ENCODE measurements at regions not wholly inside any gene's neighbourhood (a gene's known extent, or its start where the extent isn't known, plus 50 kb on each side); places are given as distances from the start of the nearest gene placed in this dataset.

DNA sequence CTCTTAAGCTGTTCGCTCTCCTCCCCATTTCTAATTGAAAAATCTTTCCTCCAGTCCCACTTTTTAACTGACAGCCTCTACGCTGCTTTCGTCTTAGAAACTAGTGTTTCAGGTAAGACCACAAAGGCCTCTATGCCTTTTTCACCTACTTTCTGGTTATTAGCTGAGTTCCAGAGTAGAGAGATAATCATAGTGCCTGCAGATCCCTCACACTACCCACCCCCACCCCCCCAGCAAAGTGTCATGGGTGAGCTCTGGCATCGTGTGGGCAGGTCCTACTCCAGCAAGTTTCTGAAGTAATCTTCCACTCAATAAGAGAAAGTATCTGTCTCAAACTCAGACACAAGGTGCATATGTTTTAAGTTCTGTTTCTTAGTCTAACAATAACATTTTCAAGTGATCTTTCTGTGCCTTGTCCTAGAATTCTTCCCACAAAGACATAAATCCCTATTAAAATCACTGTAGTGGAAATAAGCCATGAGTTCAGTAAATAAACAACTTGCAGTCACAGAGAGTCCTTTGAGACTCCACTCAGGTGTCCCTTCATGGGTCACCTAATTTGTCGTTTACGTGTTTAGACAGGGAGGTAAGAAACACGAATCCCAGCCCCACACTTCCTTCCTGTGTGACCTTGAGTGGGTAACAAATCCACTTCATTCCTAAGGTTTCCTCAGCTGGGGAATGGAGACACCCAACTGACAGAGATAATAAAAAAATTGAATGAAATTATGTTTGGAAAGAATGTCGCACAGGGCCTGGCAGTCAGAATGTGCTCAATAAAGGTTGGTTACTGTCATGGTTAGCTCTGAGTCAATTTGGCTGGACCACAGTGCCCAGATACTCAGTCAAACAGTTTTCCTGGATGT is 228.9 kb upstream of the CAND1 start:
- no peaks in the 10 kb centered on the region for H3K36me3 ChIP-seq (ENCODE audit: insufficient read depth, low read length)
- DNase-seq (no peak), ATAC-seq (ENCODE audit: insufficient read depth, low read depth) (no peak)
- no peak for TF ChIP-seq EZH2 (IDR thresholded peaks at IDR 0.05; ENCODE audit: borderline replicate concordance, low read depth, low read length, severe bottlenecking)
- no peak overlapping the region for H3K4me2 ChIP-seq (ENCODE audit: insufficient read depth, low read length)
- no peak overlapping the region for H3K4me3 ChIP-seq (ENCODE audit: low read depth in 1 of 2, low read length in 2 of 2)
- H2AFZ ChIP-seq (ENCODE audit: low read depth, low read length), result no peak overlapping the region
- H3K27me3 ChIP-seq (ENCODE audit: insufficient read depth, low read length, poor library complexity), result peaks cover 11% of the 10 kb centered on the region
- H3K27ac ChIP-seq (ENCODE audit: low read length), result no peak overlapping the region
- H3K9me3 ChIP-seq (ENCODE audit: insufficient read depth, low read length, severe bottlenecking), result no peaks in the 10 kb centered on the region
- no peaks in the 10 kb centered on the region for H3K4me1 ChIP-seq (ENCODE audit: insufficient read depth, low read length)
- H3K79me2 ChIP-seq (ENCODE audit: insufficient read depth, low read length), result no peaks in the 10 kb centered on the region
- H3K9ac ChIP-seq (ENCODE audit: low read depth, low read length), result no peak overlapping the region
- no peaks in the 10 kb centered on the region for H4K20me1 ChIP-seq (ENCODE audit: insufficient read depth, low read length)

DNA sequence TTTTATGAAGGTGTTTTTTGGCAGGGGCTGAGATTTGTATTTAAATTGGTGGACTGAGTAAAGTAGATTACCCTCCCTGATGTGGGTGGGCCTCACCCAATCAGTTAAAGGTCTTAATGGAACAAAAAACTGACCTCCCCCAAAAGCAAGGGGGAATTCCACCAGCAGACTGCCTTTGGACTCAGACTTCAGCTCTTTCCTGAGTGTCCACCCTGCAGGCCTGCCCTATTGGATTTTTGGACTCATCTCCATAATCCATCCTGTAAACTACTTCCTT is 228.4 kb upstream of the CAND1 start:
- Histone ChIP-seq H4K20me1 (ENCODE audit: insufficient read depth, low read length) (no peaks in the 10 kb centered on the region), H3K4me2 (ENCODE audit: insufficient read depth, low read length) (no peak overlapping the region), H3K27me3 (ENCODE audit: insufficient read depth, low read length, poor library complexity) (peaks cover 16% of the 10 kb centered on the region), H3K79me2 (ENCODE audit: insufficient read depth, low read length) (no peaks in the 10 kb centered on the region), H2AFZ (ENCODE audit: low read depth, low read length) (no peak overlapping the region), H3K4me3 (ENCODE audit: low read depth in 1 of 2, low read length in 2 of 2) (no peak overlapping the region), H3K4me1 (ENCODE audit: insufficient read depth, low read length) (no peaks in the 10 kb centered on the region), H3K27ac (ENCODE audit: low read length) (no peak overlapping the region), H3K9me3 (ENCODE audit: insufficient read depth, low read length, severe bottlenecking) (no peaks in the 10 kb centered on the region), H3K36me3 (ENCODE audit: insufficient read depth, low read length) (no peaks in the 10 kb centered on the region), H3K9ac (ENCODE audit: low read depth, low read length) (no peak overlapping the region)
- ATAC-seq (ENCODE audit: insufficient read depth, low read depth) (no peak), DNase-seq (no peak)
- no peak for TF ChIP-seq EZH2 (IDR thresholded peaks at IDR 0.05; ENCODE audit: borderline replicate concordance, low read depth, low read length, severe bottlenecking)
- TF ChIP-seq, protein P1, sequence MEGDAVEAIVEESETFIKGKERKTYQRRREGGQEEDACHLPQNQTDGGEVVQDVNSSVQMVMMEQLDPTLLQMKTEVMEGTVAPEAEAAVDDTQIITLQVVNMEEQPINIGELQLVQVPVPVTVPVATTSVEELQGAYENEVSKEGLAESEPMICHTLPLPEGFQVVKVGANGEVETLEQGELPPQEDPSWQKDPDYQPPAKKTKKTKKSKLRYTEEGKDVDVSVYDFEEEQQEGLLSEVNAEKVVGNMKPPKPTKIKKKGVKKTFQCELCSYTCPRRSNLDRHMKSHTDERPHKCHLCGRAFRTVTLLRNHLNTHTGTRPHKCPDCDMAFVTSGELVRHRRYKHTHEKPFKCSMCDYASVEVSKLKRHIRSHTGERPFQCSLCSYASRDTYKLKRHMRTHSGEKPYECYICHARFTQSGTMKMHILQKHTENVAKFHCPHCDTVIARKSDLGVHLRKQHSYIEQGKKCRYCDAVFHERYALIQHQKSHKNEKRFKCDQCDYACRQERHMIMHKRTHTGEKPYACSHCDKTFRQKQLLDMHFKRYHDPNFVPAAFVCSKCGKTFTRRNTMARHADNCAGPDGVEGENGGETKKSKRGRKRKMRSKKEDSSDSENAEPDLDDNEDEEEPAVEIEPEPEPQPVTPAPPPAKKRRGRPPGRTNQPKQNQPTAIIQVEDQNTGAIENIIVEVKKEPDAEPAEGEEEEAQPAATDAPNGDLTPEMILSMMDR (IDR thresholded peaks at IDR 0.05; ENCODE audit: borderline replicate concordance, extremely low read depth, low read length, poor library complexity, severe bottlenecking), result no peak

DNA sequence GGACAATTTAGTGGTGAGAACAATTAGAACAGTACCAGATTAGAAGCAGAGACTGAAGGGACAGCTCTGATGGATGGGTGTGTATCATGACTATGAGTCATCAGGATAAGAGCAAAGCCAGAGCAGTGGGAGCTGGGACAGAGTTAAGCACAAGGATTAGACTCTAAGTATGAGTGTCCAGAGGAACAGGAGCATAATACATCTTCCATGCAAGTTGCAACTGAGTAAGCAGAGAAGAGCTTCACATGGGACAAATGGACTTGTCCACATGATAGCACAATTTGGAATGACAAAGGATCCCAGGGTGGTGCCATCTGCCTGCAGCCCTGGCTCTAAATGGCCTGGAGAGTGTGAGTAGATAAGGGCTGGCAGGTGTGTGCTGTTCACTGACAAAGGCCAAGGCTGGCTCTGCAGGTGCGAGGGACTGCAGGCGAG is 226.4 kb upstream of the CAND1 start:
- TF ChIP-seq, protein P1 (IDR thresholded peaks at IDR 0.05; ENCODE audit: borderline replicate concordance, extremely low read depth, low read length, poor library complexity, severe bottlenecking), result no peak
- TF ChIP-seq EZH2 (IDR thresholded peaks at IDR 0.05; ENCODE audit: borderline replicate concordance, low read depth, low read length, severe bottlenecking), result no peak
- Histone ChIP-seq H3K36me3 (ENCODE audit: insufficient read depth, low read length) (no peaks in the 10 kb centered on the region), H3K9me3 (ENCODE audit: insufficient read depth, low read length, severe bottlenecking) (no peaks in the 10 kb centered on the region), H3K4me3 (ENCODE audit: low read depth in 1 of 2, low read length in 2 of 2) (no peak overlapping the region), H3K9ac (ENCODE audit: low read depth, low read length) (no peak overlapping the region), H3K4me1 (ENCODE audit: insufficient read depth, low read length) (no peaks in the 10 kb centered on the region), H4K20me1 (ENCODE audit: insufficient read depth, low read length) (no peaks in the 10 kb centered on the region), H3K4me2 (ENCODE audit: insufficient read depth, low read length) (no peak overlapping the region), H3K27me3 (ENCODE audit: insufficient read depth, low read length, poor library complexity) (peaks cover 13% of the 10 kb centered on the region), H3K79me2 (ENCODE audit: insufficient read depth, low read length) (no peaks in the 10 kb centered on the region), H2AFZ (ENCODE audit: low read depth, low read length) (no peak overlapping the region), H3K27ac (ENCODE audit: low read length) (no peak overlapping the region)
- DNase-seq (no peak), ATAC-seq (ENCODE audit: insufficient read depth, low read depth) (no peak)

DNA sequence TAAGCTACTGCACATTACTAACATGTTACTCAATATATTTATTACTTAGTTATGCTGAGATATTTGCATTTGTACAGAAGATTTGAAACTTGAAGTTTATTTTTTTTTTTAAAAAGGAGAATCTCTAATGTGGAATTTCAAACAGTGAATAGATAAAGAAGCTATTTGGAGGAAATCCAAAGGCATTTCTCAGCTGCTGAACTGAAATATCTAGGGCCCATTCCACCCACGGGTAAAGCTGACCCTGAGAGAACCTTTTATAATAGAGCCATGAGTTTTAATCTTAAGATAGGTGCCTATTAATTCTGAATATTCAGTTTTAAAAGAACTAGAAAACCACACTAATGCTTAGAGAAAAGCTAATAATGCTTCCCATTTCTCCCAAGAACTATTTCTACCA is 225.4 kb upstream of the CAND1 start:
- ATAC-seq (ENCODE audit: insufficient read depth, low read depth), result no peak

More for the DNA sequence above, 225.4 kb upstream of the CAND1 start:
- peaks cover 13% of the 10 kb centered on the region for H3K27me3 ChIP-seq (ENCODE audit: insufficient read depth, low read length, poor library complexity)
- no peak for DNase-seq
- H3K4me1 ChIP-seq (ENCODE audit: insufficient read depth, low read length), result no peaks in the 10 kb centered on the region
- no peak overlapping the region for H3K4me3 ChIP-seq (ENCODE audit: low read depth in 1 of 2, low read length in 2 of 2)
- no peaks in the 10 kb centered on the region for H3K36me3 ChIP-seq (ENCODE audit: insufficient read depth, low read length)
- no peaks in the 10 kb centered on the region for H3K79me2 ChIP-seq (ENCODE audit: insufficient read depth, low read length)
- no peak overlapping the region for H3K27ac ChIP-seq (ENCODE audit: low read length)
- H2AFZ ChIP-seq (ENCODE audit: low read depth, low read length), result no peak overlapping the region
- no peak for TF ChIP-seq EZH2 (IDR thresholded peaks at IDR 0.05; ENCODE audit: borderline replicate concordance, low read depth, low read length, severe bottlenecking)
- TF ChIP-seq, protein P1 (IDR thresholded peaks at IDR 0.05; ENCODE audit: borderline replicate concordance, extremely low read depth, low read length, poor library complexity, severe bottlenecking), result no peak
- no peaks in the 10 kb centered on the region for H3K9me3 ChIP-seq (ENCODE audit: insufficient read depth, low read length, severe bottlenecking)
- H4K20me1 ChIP-seq (ENCODE audit: insufficient read depth, low read length), result no peaks in the 10 kb centered on the region
- no peak overlapping the region for H3K9ac ChIP-seq (ENCODE audit: low read depth, low read length)
- no peak overlapping the region for H3K4me2 ChIP-seq (ENCODE audit: insufficient read depth, low read length)
